HEK293T (cell line): ENCODE measurements at regions not wholly inside any gene's neighbourhood (a gene's known extent, or its start where the extent isn't known, plus 50 kb on each side); places are given as distances from the start of the nearest gene placed in this dataset.
"Not testable (repeated sequence)": the region's sequence is repeated elsewhere in the genome, so short reads cannot be mapped to it uniquely, and the experiment has no call there.

Experiments
- CTCF ChIA-PET: fragments of 350-600 bp; formaldehyde crosslinking; extraction: SDS; loops from one replicate; lab custom pipeline; 2021; ENCODE audit warnings: antibody characterized with exemption, inconsistent platforms; lab: Yijun Ruan, JAX
- POLR2A ChIA-PET: fragments of 350-600 bp; formaldehyde crosslinking; extraction: SDS; loops from one replicate; lab custom pipeline; 2020; ENCODE audit warnings: antibody characterized with exemption, inconsistent platforms; lab: Yijun Ruan, JAX
- DNase-seq: peaks from one replicate; pipeline ENCODE4 v3.0.0; 2012; ENCODE audit warnings: mixed read lengths; ENCODE audit errors: extremely low spot score
- ARNT ChIP-seq: fragments of 450-650 bp; IDR thresholded peaks from 2 replicates; pipeline ENCODE4 v1.6.1; 2017; ENCODE audit warnings: mild to moderate bottlenecking
- BHLHE40 ChIP-seq: fragments of 450-650 bp; IDR thresholded peaks from 2 replicates; pipeline ENCODE4 v1.6.1; 2016; ENCODE audit warnings: mild to moderate bottlenecking, moderate library complexity, borderline replicate concordance
- CTBP1 ChIP-seq: fragments of 450-650 bp; IDR thresholded peaks from 2 replicates; pipeline ENCODE4 v1.6.1; 2016; ENCODE audit warnings: borderline replicate concordance
- ELF4 ChIP-seq: fragments of 450-650 bp; IDR thresholded peaks from 2 replicates; pipeline ENCODE4 v1.6.1; 2017; ENCODE audit warnings: antibody characterized with exemption
- FOXA1 ChIP-seq: fragments of 450-650 bp; IDR thresholded peaks from 2 replicates; pipeline ENCODE4 v1.6.1; 2016; ENCODE audit warnings: mild to moderate bottlenecking
- FOXK2 ChIP-seq: fragments of 450-650 bp; IDR thresholded peaks from 2 replicates; pipeline ENCODE4 v1.6.1; 2016; ENCODE audit warnings: mild to moderate bottlenecking
- FOXM1 ChIP-seq: fragments of 450-650 bp; IDR thresholded peaks from 2 replicates; pipeline ENCODE4 v1.6.1; 2017; ENCODE audit warnings: mild to moderate bottlenecking, borderline replicate concordance
- HDGF ChIP-seq: fragments of 450-650 bp; IDR thresholded peaks from 2 replicates; pipeline ENCODE4 v1.6.1; 2017; ENCODE audit warnings: antibody characterized with exemption, borderline replicate concordance
- L3MBTL2 ChIP-seq: fragments of 450-650 bp; conservative IDR thresholded peaks from 2 replicates; pipeline ENCODE4 v1.6.1; 2016; ENCODE audit warnings: mild to moderate bottlenecking
- LEF1 ChIP-seq: fragments of 450-650 bp; IDR thresholded peaks from 2 replicates; pipeline ENCODE4 v1.6.1; 2017; ENCODE audit warnings: mild to moderate bottlenecking, borderline replicate concordance
- NFRKB ChIP-seq: fragments of 450-650 bp; IDR thresholded peaks from 2 replicates; pipeline ENCODE4 v1.6.1; 2016; ENCODE audit warnings: mild to moderate bottlenecking, moderate library complexity
- SP1 ChIP-seq: fragments of 450-650 bp; IDR thresholded peaks from 2 replicates; pipeline ENCODE4 v1.6.1; 2017
- SUZ12 ChIP-seq: fragments of 450-650 bp; IDR thresholded peaks from 2 replicates; pipeline ENCODE4 v1.6.1; 2016; ENCODE audit warnings: mild to moderate bottlenecking
- TARDBP ChIP-seq: fragments of 450-650 bp; IDR thresholded peaks from 2 replicates; pipeline ENCODE4 v1.6.1; 2016
- ZNF384 ChIP-seq: fragments of 450-650 bp; IDR thresholded peaks from 2 replicates; pipeline ENCODE4 v1.6.1; 2016
- TF ChIP-seq, protein P1 (sequence below): fragments of 450-650 bp; IDR thresholded peaks from 2 replicates; pipeline ENCODE4 v1.6.1; 2016

GRCh38 chr3:84717894-84718293 is 240.9 kb upstream of the CADM2 start:
- POLR2A ChIA-PET: no interaction called here
- CTCF ChIA-PET: no interaction called here

GRCh38 chr3:84724877-84725276 is 233.9 kb upstream of the CADM2 start:
- ChIA-PET POLR2A (no interaction called here), CTCF (no interaction called here)
- TF ChIP-seq SP1 (no peak), BHLHE40 (no peak), FOXM1 (no peak), LEF1 (no peak), ARNT (no peak), L3MBTL2 (no peak), ZNF384 (no peak), ELF4 (no peak), NFRKB (no peak), FOXA1 (no peak), SUZ12 (no peak), TARDBP (no peak), FOXK2 (no peak), CTBP1 (no peak), HDGF (no peak)
- TF ChIP-seq, protein P1, sequence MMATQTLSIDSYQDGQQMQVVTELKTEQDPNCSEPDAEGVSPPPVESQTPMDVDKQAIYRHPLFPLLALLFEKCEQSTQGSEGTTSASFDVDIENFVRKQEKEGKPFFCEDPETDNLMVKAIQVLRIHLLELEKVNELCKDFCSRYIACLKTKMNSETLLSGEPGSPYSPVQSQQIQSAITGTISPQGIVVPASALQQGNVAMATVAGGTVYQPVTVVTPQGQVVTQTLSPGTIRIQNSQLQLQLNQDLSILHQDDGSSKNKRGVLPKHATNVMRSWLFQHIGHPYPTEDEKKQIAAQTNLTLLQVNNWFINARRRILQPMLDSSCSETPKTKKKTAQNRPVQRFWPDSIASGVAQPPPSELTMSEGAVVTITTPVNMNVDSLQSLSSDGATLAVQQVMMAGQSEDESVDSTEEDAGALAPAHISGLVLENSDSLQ: no peak
- DNase-seq: no peak

More at GRCh38 chr3:84717894-84718293, 240.9 kb upstream of the CADM2 start:
- DNase-seq: no peak
- TF ChIP-seq TARDBP: no peak
- no peak for TF ChIP-seq NFRKB
- no peak for TF ChIP-seq SUZ12
- no peak for TF ChIP-seq CTBP1
- no peak for TF ChIP-seq ELF4

DNA sequence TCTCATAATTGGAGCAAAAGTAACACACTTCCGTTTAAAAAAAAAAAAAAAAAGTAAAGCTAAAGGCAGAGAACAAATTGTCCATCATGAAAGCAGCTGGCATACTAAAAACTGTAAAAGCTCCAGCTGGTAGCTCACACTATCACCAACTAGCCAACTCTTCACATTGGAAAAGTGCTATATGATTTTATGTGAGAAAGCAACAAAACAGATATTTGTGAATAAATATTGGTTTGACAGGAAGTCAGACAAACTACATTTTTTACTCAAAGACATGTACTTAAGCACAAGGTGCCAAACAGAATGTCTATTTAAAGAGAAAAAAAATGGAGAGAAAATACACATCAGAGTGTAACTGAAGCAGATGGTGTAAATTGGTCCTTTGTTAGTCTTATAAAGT is 231.2 kb upstream of the CADM2 start:
- ChIA-PET CTCF (no interaction called here), POLR2A (no interaction called here)
- no peak for DNase-seq
- TF ChIP-seq HDGF (no peak), SUZ12 (no peak), NFRKB (no peak), ELF4 (no peak), FOXA1 (no peak), FOXK2 (no peak), BHLHE40 (no peak)

DNA sequence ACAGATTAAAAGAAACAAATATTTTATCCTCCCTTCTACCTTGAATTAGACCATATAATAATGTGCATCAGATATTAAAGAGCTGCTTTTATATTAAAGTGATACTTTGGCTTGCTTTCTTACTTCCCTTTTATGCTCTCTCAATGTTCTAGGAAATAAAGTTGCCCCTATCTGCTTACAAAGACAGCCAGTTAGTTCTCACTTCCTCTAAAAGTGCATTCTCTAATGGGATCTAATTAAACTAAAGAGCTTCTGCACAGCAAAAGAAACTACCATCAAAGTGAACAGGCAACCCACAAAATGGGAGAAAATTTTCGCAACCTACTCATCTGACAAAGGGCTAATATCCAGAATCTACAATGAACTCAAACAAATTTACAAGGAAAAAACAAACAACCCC is 224.1 kb upstream of the CADM2 start:
- DNase-seq, CTCF ChIA-PET, POLR2A ChIA-PET: not testable (repeated sequence)

DNA sequence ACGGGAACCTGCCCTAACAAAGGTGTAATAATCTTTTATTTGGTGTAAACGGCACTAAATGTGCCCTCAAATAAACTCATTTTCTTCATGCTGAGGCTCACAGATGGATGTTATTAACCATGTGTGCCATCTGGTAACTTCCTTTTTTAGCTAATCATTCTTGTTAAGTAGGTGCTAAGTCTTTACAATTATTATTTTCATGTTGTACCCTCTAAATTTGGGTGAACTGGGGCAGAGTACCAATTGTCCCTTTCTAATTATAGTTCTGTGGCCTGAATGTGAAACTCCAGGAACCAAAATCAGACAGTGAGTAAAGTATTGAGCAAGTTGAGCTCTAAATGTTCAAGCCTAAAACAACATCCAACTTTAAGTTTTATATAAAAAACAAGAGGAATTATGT is 220.7 kb upstream of the CADM2 start:
- POLR2A ChIA-PET: no interaction called here
- no peak for DNase-seq

DNA sequence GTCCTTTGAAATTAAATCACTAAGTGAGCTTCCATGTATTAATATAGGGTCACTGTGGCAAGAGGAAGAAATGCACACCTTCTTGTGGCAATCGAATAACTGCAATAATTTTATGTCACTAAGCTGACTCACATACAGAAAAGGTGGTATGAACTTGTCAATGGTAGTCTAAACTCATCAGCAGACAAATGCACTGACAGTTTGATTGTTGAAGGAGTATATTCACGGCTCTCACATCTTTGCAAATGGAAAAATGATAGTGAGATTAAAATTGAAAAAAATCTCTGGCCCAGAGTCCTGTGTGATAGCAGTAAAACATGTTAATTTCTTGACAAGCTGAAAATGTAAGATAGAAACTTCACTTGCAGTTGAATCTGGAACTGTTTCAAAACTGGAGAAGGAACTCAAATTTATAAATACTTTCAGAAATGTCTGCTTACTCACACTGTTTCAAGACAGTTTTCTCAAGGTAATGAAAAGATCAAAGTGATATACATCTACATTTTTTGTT is 215.8 kb upstream of the CADM2 start:
- ChIA-PET CTCF (no interaction called here), POLR2A (no interaction called here)
- no peak for TF ChIP-seq ARNT
- TF ChIP-seq FOXM1: no peak
- no peak for TF ChIP-seq LEF1
- no peak for TF ChIP-seq HDGF
- no peak for TF ChIP-seq ZNF384
- TF ChIP-seq NFRKB: no peak
- no peak for TF ChIP-seq L3MBTL2
- no peak for TF ChIP-seq ELF4
- no peak for TF ChIP-seq CTBP1
- TF ChIP-seq TARDBP: no peak
- TF ChIP-seq BHLHE40: no peak
- no peak for TF ChIP-seq FOXK2
- TF ChIP-seq, protein P1: no peak
- TF ChIP-seq SP1: no peak
- DNase-seq: no peak

More for the DNA sequence above, 220.7 kb upstream of the CADM2 start:
- CTCF ChIA-PET: no interaction called here
- TF ChIP-seq HDGF (no peak), ZNF384 (no peak), CTBP1 (no peak), TARDBP (no peak), L3MBTL2 (no peak), NFRKB (no peak), FOXK2 (no peak), SP1 (no peak), LEF1 (no peak), FOXA1 (no peak), SUZ12 (no peak), FOXM1 (no peak), BHLHE40 (no peak), ELF4 (no peak), ARNT (no peak)
- TF ChIP-seq, protein P1: no peak

- no peak for TF ChIP-seq BHLHE40
- no peak for TF ChIP-seq SUZ12
- no peak for TF ChIP-seq ZNF384
- no peak for TF ChIP-seq ARNT
- no peak for TF ChIP-seq LEF1
- TF ChIP-seq L3MBTL2: no peak
- TF ChIP-seq, protein P1: no peak
- TF ChIP-seq SP1: no peak
- TF ChIP-seq CTBP1: no peak
- TF ChIP-seq NFRKB: no peak
- TF ChIP-seq FOXK2: no peak
- no peak for TF ChIP-seq ELF4
- no peak for TF ChIP-seq FOXA1
- no peak for TF ChIP-seq FOXM1
- no peak for TF ChIP-seq TARDBP
- no peak for TF ChIP-seq HDGF
- POLR2A ChIA-PET: no interaction called here
- no peak for DNase-seq
- CTCF ChIA-PET: no interaction called here
Observed at GRCh38 chr3:84744130-84744529, 214.7 kb upstream of the CADM2 start.
